ENCODE measurements at regions not wholly inside any gene's neighbourhood (a gene's known extent, or its start where the extent isn't known, plus 50 kb on each side); places are given as distances from the start of the nearest gene placed in this dataset.

- H3K27me3 Mint-ChIP-seq (ENCODE audit: unreplicated experiment) = peaks cover 1% of the 10 kb centered on the region
- DNase-seq = no peak
- TF ChIP-seq CTCF (IDR thresholded peaks at IDR 0.05; ENCODE audit: partially characterized antibody, unreplicated experiment) = no peak
- H3K27ac Mint-ChIP-seq (ENCODE audit: unreplicated experiment) = no peak overlapping the region
- H3K9me3 Mint-ChIP-seq (ENCODE audit: unreplicated experiment) = no peaks in the 10 kb centered on the region
- H3K4me1 Mint-ChIP-seq (ENCODE audit: low read depth, unreplicated experiment) = no peaks in the 10 kb centered on the region
- H3K4me3 Mint-ChIP-seq (ENCODE audit: unreplicated experiment) = no peak overlapping the region
- no peaks in the 10 kb centered on the region for H3K36me3 Mint-ChIP-seq (ENCODE audit: unreplicated experiment)
Observed at GRCh38 chr12:83210933-83211332, 524.2 kb downstream of the TMTC2 start.

GRCh38 chr12:83199069-83199468 is 512.4 kb downstream of the TMTC2 start:
- no peak for TF ChIP-seq CTCF (IDR thresholded peaks at IDR 0.05; ENCODE audit: partially characterized antibody, unreplicated experiment)
- no peak overlapping the region for H3K4me3 Mint-ChIP-seq (ENCODE audit: unreplicated experiment)
- H3K4me1 Mint-ChIP-seq (ENCODE audit: low read depth, unreplicated experiment) = no peaks in the 10 kb centered on the region
- no peaks in the 10 kb centered on the region for H3K9me3 Mint-ChIP-seq (ENCODE audit: unreplicated experiment)
- H3K36me3 Mint-ChIP-seq (ENCODE audit: unreplicated experiment) = no peaks in the 10 kb centered on the region
- no peak for DNase-seq
- no peaks in the 10 kb centered on the region for H3K27me3 Mint-ChIP-seq (ENCODE audit: unreplicated experiment)
- H3K27ac Mint-ChIP-seq (ENCODE audit: unreplicated experiment) = no peak overlapping the region

- Mint-ChIP-seq H3K4me3 (ENCODE audit: unreplicated experiment) (no peak overlapping the region), H3K9me3 (ENCODE audit: unreplicated experiment) (no peaks in the 10 kb centered on the region), H3K4me1 (ENCODE audit: low read depth, unreplicated experiment) (no peaks in the 10 kb centered on the region), H3K36me3 (ENCODE audit: unreplicated experiment) (no peaks in the 10 kb centered on the region), H3K27me3 (ENCODE audit: unreplicated experiment) (no peaks in the 10 kb centered on the region), H3K27ac (ENCODE audit: unreplicated experiment) (no peak overlapping the region)
- DNase-seq = no peak
- no peak for TF ChIP-seq CTCF (IDR thresholded peaks at IDR 0.05; ENCODE audit: partially characterized antibody, unreplicated experiment)
Observed at GRCh38 chr12:83198291-83199015, 511.7 kb downstream of the TMTC2 start.

GRCh38 chr12:83197483-83197914 is 510.8 kb downstream of the TMTC2 start:
- DNase-seq = no peak
- no peak overlapping the region for H3K27ac Mint-ChIP-seq (ENCODE audit: unreplicated experiment)
- H3K4me3 Mint-ChIP-seq (ENCODE audit: unreplicated experiment) = no peak overlapping the region

More at GRCh38 chr12:83197483-83197914, 510.8 kb downstream of the TMTC2 start:
- TF ChIP-seq CTCF (IDR thresholded peaks at IDR 0.05; ENCODE audit: partially characterized antibody, unreplicated experiment) = no peak
- H3K27me3 Mint-ChIP-seq (ENCODE audit: unreplicated experiment) = no peaks in the 10 kb centered on the region
- no peaks in the 10 kb centered on the region for H3K9me3 Mint-ChIP-seq (ENCODE audit: unreplicated experiment)
- no peaks in the 10 kb centered on the region for H3K36me3 Mint-ChIP-seq (ENCODE audit: unreplicated experiment)
- H3K4me1 Mint-ChIP-seq (ENCODE audit: low read depth, unreplicated experiment) = no peaks in the 10 kb centered on the region

Data from glutamatergic neuron (in vitro differentiated cells).